ENCODE measurements at regions not wholly inside any gene's neighbourhood (a gene's known extent, or its start where the extent isn't known, plus 50 kb on each side); places are given as distances from the start of the nearest gene placed in this dataset.

DNA sequence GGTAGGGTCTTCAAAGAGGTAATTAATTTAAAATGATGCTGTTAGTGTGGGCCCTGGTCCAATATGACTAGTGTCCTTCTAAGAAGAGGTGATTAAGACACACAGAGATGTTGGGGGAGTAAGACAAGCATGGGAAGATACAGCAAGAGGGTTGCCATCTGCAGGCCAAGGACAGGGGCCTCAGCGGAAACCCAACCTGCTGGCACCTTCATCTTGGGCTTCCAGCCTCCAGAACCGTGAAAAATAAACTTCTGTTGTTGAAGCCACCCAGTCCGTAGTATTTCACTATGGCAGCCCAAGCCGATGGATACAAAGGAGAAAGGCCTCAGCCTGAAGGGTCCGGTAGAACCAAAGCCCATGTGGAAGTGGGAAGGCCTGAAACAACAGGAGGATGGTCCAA is 161.7 kb upstream of the UBE2E1 start:
- WGBS = 90% methylated on average over 5 of the region's 5 CpGs
- no peak overlapping the region for H3K27ac ChIP-seq (ENCODE audit: low read length)
- H3K4me3 ChIP-seq (ENCODE audit: low read length) = no peak overlapping the region
- no peaks in the 10 kb centered on the region for H3K4me1 ChIP-seq (ENCODE audit: control insufficient read depth, insufficient read depth, low read length)
- no peaks in the 10 kb centered on the region for H3K9me3 ChIP-seq (ENCODE audit: control insufficient read depth, low read length)
- ATAC-seq (no peak), DNase-seq (no peak)
- no peaks in the 10 kb centered on the region for H3K27me3 ChIP-seq (ENCODE audit: control insufficient read depth, insufficient read depth)
- intact Hi-C loops (cut with DNase I) = no loop called here

DNA sequence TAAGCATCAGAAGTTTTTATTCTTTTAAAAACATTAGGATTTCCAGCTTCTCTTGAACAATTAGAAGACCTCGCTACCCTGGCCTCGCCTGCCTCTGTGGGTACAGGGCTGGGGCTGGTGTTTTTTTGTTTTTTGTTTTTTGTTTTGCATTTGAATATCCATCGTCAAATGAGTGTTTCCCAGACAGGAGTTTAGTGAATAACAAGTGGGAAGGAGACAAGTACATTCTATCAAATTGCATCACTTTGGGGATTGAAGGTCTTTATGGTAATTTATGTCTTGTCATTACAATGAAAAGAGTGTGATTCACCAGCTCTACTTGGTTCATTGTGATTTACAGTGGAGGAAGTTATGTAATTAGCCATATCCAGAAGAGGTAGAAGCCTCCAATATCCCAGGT is 161.1 kb upstream of the UBE2E1 start:
- intact Hi-C loops (cut with DNase I) = no loop called here
- 97% methylated on average over 3 of the region's 3 CpGs for WGBS
- Histone ChIP-seq H3K27me3 (ENCODE audit: control insufficient read depth, insufficient read depth) (no peaks in the 10 kb centered on the region), H3K4me3 (ENCODE audit: low read length) (no peak overlapping the region), H3K27ac (ENCODE audit: low read length) (no peak overlapping the region), H3K9me3 (ENCODE audit: control insufficient read depth, low read length) (no peaks in the 10 kb centered on the region), H3K4me1 (ENCODE audit: control insufficient read depth, insufficient read depth, low read length) (no peaks in the 10 kb centered on the region)
- no peak for DNase-seq
- no peak for ATAC-seq

DNA sequence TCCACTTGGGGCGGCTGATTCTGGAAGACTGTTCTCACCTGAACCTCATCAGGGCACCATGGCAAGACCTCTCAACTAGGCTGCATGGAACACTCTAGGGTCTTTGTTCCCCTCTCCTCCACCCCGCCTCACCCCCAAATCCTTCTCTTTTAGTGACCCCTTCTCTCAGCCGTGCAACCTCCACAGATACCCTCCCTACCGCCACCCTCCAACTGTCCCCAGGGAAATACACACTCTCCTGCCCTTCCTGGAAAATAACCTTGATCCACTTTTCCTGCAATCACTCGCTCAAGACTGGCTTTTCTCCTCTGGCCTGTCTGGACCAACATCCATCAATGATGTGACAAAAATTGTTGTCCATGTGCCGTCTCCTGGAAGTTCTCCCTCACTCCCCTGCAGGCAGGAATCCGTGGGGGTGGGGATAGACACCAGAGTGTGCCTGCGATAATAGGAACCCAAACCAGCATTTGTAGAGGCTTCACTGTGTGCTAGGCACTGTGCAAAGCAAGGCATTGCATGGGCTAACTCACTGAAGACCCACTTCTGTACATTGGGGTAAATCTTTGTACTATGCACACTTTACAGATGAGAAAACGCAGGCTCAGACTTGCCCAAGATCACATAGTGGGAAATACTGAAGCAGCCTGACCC is 160.1 kb upstream of the UBE2E1 start:
- H3K9me3 ChIP-seq (ENCODE audit: control insufficient read depth, low read length) = no peaks in the 10 kb centered on the region
- peaks cover under 1% of the 10 kb centered on the region for H3K4me1 ChIP-seq (ENCODE audit: control insufficient read depth, insufficient read depth, low read length)
- H3K27ac ChIP-seq (ENCODE audit: low read length) = no peak overlapping the region
- no peaks in the 10 kb centered on the region for H3K27me3 ChIP-seq (ENCODE audit: control insufficient read depth, insufficient read depth)
- ATAC-seq (no peak), DNase-seq (no peak)
- H3K4me3 ChIP-seq (ENCODE audit: low read length) = no peak overlapping the region
- intact Hi-C loops (cut with DNase I) = no loop called here
- 84% methylated on average over 9 of the region's 9 CpGs for WGBS

DNA sequence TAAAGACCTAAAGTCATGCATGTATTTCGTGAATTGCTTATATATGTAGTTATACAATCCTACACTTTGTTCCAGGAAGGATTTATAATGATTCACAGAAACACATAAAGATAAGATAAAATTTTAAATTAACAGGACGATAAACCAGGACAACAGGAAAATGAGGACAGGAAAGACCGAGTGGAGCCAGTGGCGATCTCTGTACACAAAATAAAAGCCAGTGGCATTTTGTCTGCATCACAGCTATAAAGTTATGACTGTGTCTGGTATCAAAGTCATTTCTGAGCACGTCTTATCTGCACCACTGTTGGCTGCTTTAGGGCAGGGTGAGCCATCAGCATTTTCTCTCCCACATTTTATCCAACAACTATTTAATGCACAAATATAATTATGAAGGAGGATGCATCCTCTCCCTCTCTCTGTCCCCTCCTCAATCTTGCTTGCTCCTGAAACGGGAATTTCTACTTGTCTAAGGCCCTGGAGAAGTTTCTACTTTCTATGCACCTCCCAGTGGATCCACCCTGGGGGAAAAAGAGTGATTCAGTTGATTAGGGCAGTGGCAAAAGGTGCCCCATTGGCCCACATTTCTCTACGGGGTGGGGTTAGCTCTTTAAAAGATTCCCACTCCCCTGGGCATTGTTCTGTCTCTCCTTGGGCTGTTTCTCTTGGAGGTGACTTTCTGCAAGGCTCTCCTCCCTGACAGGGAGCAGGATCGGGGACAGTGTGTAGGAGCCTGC is 159.4 kb upstream of the UBE2E1 start:
- Histone ChIP-seq H3K9me3 (ENCODE audit: control insufficient read depth, low read length) (no peaks in the 10 kb centered on the region), H3K27ac (ENCODE audit: low read length) (no peak overlapping the region), H3K4me3 (ENCODE audit: low read length) (no peak overlapping the region), H3K27me3 (ENCODE audit: control insufficient read depth, insufficient read depth) (no peaks in the 10 kb centered on the region), H3K4me1 (ENCODE audit: control insufficient read depth, insufficient read depth, low read length) (peaks cover 1% of the 10 kb centered on the region)
- ATAC-seq = no peak
- WGBS = 59% methylated on average over 8 of the region's 8 CpGs
- DNase-seq = no peak
- intact Hi-C loops (cut with DNase I) = no loop called here

DNA sequence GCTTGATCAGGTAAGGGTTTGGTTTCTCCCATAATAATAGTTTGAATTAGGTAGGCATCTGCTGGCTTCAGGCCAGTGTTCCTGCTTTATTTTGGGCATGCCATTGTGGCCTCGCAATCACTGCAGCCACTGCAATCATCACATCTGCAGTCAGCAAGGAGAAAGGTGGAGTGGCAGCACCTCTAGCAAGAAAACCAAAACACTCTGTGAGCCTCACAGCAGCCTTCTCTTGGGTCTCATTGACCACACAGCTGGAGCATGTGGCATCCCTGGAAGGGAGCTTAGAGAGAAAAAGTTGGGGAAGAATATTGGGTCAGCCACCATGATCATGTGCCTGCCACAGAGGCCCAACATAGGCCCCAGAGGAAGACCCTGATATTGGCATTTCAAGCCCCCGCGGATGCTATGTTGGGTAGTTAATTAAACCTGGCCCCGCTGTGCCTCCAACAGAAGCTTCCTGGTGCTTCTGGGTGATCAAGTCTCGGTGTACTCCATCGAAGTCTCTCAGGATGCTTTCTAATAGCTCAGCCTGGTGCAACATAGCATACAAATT is 158.0 kb upstream of the UBE2E1 start:
- no peaks in the 10 kb centered on the region for H3K9me3 ChIP-seq (ENCODE audit: control insufficient read depth, low read length)
- DNase-seq (no peak), ATAC-seq (no peak)
- no peaks in the 10 kb centered on the region for H3K27me3 ChIP-seq (ENCODE audit: control insufficient read depth, insufficient read depth)
- intact Hi-C loops (cut with DNase I) = no loop called here
- no peak overlapping the region for H3K27ac ChIP-seq (ENCODE audit: low read length)
- H3K4me3 ChIP-seq (ENCODE audit: low read length) = no peak overlapping the region
- peaks cover 1% of the 10 kb centered on the region for H3K4me1 ChIP-seq (ENCODE audit: control insufficient read depth, insufficient read depth, low read length)
- WGBS = 96% methylated on average over 6 of the region's 6 CpGs

DNA sequence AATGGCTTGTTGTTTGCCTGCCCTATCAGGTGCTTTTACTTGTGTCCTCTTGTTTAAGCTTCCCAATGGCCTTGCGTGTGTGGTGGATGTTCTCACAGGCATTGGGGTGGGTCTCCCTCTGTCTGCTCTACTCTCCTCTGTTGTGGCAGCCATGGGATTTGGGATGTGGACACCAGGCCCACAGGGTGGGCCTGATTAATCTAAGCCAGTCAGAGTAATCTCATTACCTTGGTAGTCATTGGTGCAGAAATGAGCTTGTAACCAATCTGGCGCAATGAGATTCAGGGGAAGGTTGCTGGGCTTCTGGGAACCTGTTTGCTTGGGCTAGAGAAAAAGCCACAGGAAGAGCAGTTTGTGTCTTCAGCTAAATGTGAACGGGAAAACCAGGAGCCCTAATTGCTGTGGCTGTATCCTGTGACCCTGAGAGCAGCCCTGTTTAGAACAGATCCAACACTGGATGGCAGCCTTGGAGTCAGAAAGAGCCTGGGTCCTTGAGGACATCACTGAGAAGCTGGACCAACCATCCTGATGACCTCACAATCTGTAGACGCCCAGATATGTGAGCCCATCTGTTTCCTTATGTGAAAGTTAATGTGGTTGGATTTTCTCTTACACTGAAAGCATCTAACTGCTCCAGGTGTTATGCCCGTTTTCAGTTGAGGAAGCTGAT is 157.3 kb upstream of the UBE2E1 start:
- Histone ChIP-seq H3K4me3 (ENCODE audit: low read length) (no peak overlapping the region), H3K4me1 (ENCODE audit: control insufficient read depth, insufficient read depth, low read length) (peaks cover 1% of the 10 kb centered on the region), H3K27me3 (ENCODE audit: control insufficient read depth, insufficient read depth) (no peaks in the 10 kb centered on the region), H3K27ac (ENCODE audit: low read length) (no peak overlapping the region), H3K9me3 (ENCODE audit: control insufficient read depth, low read length) (no peaks in the 10 kb centered on the region)
- peak; percentile 74 to 84 for ATAC-seq
- intact Hi-C loops (cut with DNase I) = no loop called here
- DNase-seq = no peak
- 63% methylated on average over 5 of the region's 5 CpGs for WGBS

DNA sequence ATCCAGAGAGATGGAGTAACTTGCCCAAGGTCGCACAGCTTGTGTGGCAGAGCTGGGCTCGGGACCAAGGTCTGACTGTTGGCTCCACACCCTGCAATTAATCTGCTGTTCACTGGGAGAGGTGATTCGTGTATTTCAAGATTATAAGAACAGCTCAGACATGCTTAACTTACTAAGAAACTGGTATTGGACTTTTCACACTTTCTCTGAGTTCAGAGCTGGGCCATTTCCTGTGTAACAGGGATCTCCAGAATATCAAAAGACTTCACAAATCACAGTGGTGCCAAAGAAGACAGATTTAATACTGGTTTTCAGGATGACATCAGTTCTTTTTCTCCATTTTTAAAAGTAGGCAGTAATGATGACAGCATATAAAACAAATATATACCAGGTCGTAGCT is 156.8 kb upstream of the UBE2E1 start:
- DNase-seq (no peak), ATAC-seq (peak; percentile 44 to 56)
- Histone ChIP-seq H3K9me3 (ENCODE audit: control insufficient read depth, low read length) (no peaks in the 10 kb centered on the region), H3K4me3 (ENCODE audit: low read length) (no peak overlapping the region), H3K27me3 (ENCODE audit: control insufficient read depth, insufficient read depth) (no peaks in the 10 kb centered on the region), H3K27ac (ENCODE audit: low read length) (no peak overlapping the region), H3K4me1 (ENCODE audit: control insufficient read depth, insufficient read depth, low read length) (peaks cover 1% of the 10 kb centered on the region)
- intact Hi-C loops (cut with DNase I) = no loop called here
- 39% methylated on average over 4 of the region's 4 CpGs for WGBS

DNA sequence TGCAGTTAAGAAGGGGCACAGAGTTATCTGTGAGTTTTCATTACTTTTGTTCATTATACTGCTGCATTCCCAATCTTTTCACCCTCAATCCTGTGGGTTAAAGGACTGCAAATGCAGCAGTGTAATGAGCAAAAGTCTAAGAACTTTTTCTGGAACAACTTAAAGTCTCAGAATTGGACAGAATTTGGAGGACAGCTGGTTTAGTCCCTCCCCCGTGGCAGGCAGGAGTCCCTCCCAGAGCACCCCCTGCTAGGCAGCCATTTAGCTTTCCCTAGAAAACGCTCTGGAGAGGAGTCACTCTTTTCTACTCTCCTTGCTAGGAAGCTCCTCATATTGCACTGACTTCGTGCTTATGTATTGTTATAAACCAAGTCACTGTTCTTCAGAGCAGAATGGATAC is 156.3 kb upstream of the UBE2E1 start:
- H3K9me3 ChIP-seq (ENCODE audit: control insufficient read depth, low read length) = no peaks in the 10 kb centered on the region
- no peak overlapping the region for H3K27ac ChIP-seq (ENCODE audit: low read length)
- no peak for ATAC-seq
- no peak for DNase-seq
- no peak overlapping the region for H3K4me3 ChIP-seq (ENCODE audit: low read length)
- intact Hi-C loops (cut with DNase I) = no loop called here
- H3K4me1 ChIP-seq (ENCODE audit: control insufficient read depth, insufficient read depth, low read length) = peaks cover 1% of the 10 kb centered on the region
- 52% methylated on average over 3 of the region's 3 CpGs for WGBS
- no peaks in the 10 kb centered on the region for H3K27me3 ChIP-seq (ENCODE audit: control insufficient read depth, insufficient read depth)

DNA sequence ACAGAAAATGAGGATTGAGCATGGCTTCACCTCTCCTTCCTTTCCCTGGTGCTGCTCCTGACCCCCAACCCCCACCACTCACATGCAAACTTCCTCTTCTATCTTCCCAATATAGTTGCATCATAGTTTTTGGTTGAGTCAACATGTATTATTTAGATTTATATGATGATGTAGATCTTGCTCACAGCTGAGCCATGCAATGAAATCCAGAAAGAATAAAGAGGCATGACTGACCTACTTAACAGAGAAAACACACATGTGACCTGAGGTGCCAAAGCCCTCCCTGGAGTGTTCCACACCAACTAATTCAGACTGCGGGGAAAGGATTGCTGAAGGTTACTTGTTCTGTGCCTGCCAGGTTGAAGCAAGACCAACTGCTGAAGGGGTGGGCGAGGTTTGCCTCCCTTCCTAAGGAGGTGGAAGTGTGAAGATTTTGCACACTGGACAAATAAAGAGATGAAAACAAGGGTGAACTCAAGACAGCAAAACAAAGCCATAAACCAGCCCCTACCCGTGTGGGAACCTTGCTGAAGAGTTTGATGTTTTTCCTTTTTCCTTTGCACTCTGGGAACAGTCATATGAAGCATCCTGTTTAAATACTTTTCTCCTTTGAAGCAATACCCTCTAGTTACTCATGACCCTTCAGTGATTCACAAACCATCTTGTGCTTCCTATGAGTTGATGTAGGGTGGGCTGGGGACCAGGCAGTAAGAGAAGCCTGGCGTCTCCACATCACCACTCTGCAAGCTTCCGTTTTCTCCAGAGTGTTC is 155.2 kb upstream of the UBE2E1 start:
- intact Hi-C loops (cut with DNase I) = no loop called here
- DNase-seq = no peak
- Histone ChIP-seq H3K9me3 (ENCODE audit: control insufficient read depth, low read length) (no peaks in the 10 kb centered on the region), H3K27ac (ENCODE audit: low read length) (no peak overlapping the region), H3K4me1 (ENCODE audit: control insufficient read depth, insufficient read depth, low read length) (peaks cover 1% of the 10 kb centered on the region), H3K27me3 (ENCODE audit: control insufficient read depth, insufficient read depth) (no peaks in the 10 kb centered on the region), H3K4me3 (ENCODE audit: low read length) (no peak overlapping the region)
- 82% methylated on average over 5 of the region's 5 CpGs for WGBS
- ATAC-seq = no peak

DNA sequence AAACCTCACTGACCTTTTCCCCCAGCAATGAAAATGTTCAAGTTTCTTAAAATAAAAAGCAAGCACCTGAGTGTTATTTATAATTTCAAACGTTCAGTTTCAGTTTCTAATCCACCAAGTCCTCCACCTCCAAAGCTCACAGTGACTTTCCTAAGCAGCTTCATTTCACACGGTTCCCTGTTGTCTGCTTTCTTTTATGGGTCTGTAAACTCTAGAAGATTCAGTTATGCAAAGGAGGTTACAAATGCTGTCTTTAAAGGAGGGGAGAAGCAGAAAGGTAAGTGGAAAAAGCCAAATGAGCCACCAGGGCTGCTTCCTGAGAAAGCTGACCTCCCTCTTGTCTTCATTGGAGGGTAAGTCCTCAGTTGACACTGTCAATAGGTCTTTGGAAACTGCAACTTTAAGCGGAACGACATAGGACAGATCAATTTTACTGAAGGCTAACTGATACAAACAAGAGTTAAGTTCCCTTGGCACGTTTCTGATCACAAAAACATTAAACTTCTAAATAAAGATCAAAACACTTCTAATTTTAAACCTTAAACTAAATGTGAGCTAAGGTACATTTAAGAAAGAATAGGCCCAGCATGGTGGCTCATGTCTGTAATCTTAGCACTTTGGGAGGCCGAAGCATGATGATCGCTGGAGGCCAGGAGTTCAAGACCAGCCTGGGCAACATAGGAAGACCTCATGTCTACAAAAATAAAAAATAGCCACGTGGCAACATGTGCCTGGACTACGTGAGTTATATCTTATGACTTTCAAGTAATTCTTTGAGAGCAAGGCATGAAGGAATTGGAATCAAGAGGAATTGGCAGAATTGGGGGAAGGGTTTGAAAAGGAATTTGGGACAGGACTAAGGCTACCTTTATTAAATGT is 151.9 kb upstream of the UBE2E1 start:
- no peak for DNase-seq
- intact Hi-C loops (cut with DNase I) = no loop called here
- 72% methylated on average over 9 of the region's 9 CpGs for WGBS
- no peak overlapping the region for H3K4me3 ChIP-seq (ENCODE audit: low read length)
- no peak for ATAC-seq
- peaks cover 1% of the 10 kb centered on the region for H3K4me1 ChIP-seq (ENCODE audit: control insufficient read depth, insufficient read depth, low read length)
- no peaks in the 10 kb centered on the region for H3K27me3 ChIP-seq (ENCODE audit: control insufficient read depth, insufficient read depth)
- H3K27ac ChIP-seq (ENCODE audit: low read length) = no peak overlapping the region
- H3K9me3 ChIP-seq (ENCODE audit: control insufficient read depth, low read length) = no peaks in the 10 kb centered on the region
